MCF 10A (cell line): ENCODE measurements at regions not wholly inside any gene's neighbourhood (a gene's known extent, or its start where the extent isn't known, plus 50 kb on each side); places are given as distances from the start of the nearest gene placed in this dataset.

ENCODE experiments used
- BruUV-seq: library from RNA; stranded (reverse); fragments of 400-500 nt; replicated peaks from 2 replicates; lab custom pipeline; 2021; lab: Mats Ljungman, UMichigan
- CTCF ChIA-PET: fragments of 300-600 bp; sonication (Branson Sonifier 250); formaldehyde crosslinking; extraction: SDS; loops from one replicate; lab custom pipeline; 2021; ENCODE audit warnings: antibody characterized with exemption, inconsistent platforms; lab: Yijun Ruan, JAX
- POLR2A ChIA-PET: fragments of 300-600, 350-650 bp; sonication (Branson Sonifier 250); formaldehyde crosslinking; extraction: SDS; loops from one replicate; lab custom pipeline; 2020; ENCODE audit warnings: antibody characterized with exemption, inconsistent platforms; lab: Yijun Ruan, JAX
- DNase-seq: peaks from one replicate; pipeline ENCODE4 v3.0.0-alpha.2; 2018; ENCODE audit not compliant: unreplicated experiment
- H3K27ac Mint-ChIP-seq: one replicate; pipeline ENCODE4 v1.8.0; 2022; ENCODE audit warnings: mild to moderate bottlenecking, low read depth, mixed read lengths; ENCODE audit not compliant: unreplicated experiment
- H3K27me3 Mint-ChIP-seq: one replicate; pipeline ENCODE4 v1.8.0; 2022; ENCODE audit warnings: mixed read lengths; ENCODE audit not compliant: insufficient read depth, unreplicated experiment
- H3K36me3 Mint-ChIP-seq: one replicate; pipeline ENCODE4 v1.8.0; 2022; ENCODE audit warnings: mild to moderate bottlenecking, moderate library complexity, mixed read lengths; ENCODE audit not compliant: insufficient read depth, unreplicated experiment
- H3K4me1 Mint-ChIP-seq: one replicate; pipeline ENCODE4 v1.8.0; 2022; ENCODE audit warnings: mixed read lengths; ENCODE audit not compliant: insufficient read depth, unreplicated experiment
- H3K4me3 Mint-ChIP-seq: one replicate; pipeline ENCODE4 v1.8.0; 2022; ENCODE audit warnings: mild to moderate bottlenecking, moderate library complexity, mixed read lengths; ENCODE audit not compliant: unreplicated experiment
- H3K9me3 Mint-ChIP-seq: one replicate; pipeline ENCODE4 v1.8.0; 2022; ENCODE audit warnings: mixed read lengths; ENCODE audit not compliant: unreplicated experiment
- CTCF ChIP-seq: fragments of 200-600 bp; IDR thresholded peaks from one replicate; pipeline ENCODE4 v1.8.0; 2022; ENCODE audit warnings: antibody characterized with exemption, mild to moderate bottlenecking; ENCODE audit not compliant: unreplicated experiment
- intact Hi-C: fragments of 100-400 bp; cut with micrococcal nuclease; formaldehyde crosslinking; loops from 2 replicates; pipeline ENCODE4 v1.14.1; 2022

GRCh38 chr12:75683220-75683619 is 171.8 kb upstream of the KRR1 start:
- no peak overlapping the region for H3K27ac Mint-ChIP-seq
- H3K36me3 Mint-ChIP-seq = no peaks in the 10 kb centered on the region
- no TSS peak for BruUV-seq
- H3K9me3 Mint-ChIP-seq = no peaks in the 10 kb centered on the region
- DNase-seq = no peak
- TF ChIP-seq CTCF = no peak
- POLR2A ChIA-PET = no interaction called here
- CTCF ChIA-PET = no interaction called here
- H3K4me1 Mint-ChIP-seq = peaks cover 26% of the 10 kb centered on the region
- H3K27me3 Mint-ChIP-seq = no peaks in the 10 kb centered on the region
- no peak overlapping the region for H3K4me3 Mint-ChIP-seq
- intact Hi-C loops = no loop called here

GRCh38 chr12:75677522-75677921 is 166.1 kb upstream of the KRR1 start:
- H3K36me3 Mint-ChIP-seq = no peaks in the 10 kb centered on the region
- no peak for DNase-seq
- POLR2A ChIA-PET = interaction anchor here (0.7 to 1.2 kb wide), 2 partner anchors 18 to 20 kb away, joined by 3 read pairs; no protein-coding TSS in a partner anchor
- no peaks in the 10 kb centered on the region for H3K4me1 Mint-ChIP-seq
- no peak overlapping the region for H3K4me3 Mint-ChIP-seq
- intact Hi-C loops = no loop called here
- no peak overlapping the region for H3K27ac Mint-ChIP-seq
- H3K9me3 Mint-ChIP-seq = no peaks in the 10 kb centered on the region
- BruUV-seq = no TSS peak
- CTCF ChIA-PET = no interaction called here
- TF ChIP-seq CTCF = no peak
- H3K27me3 Mint-ChIP-seq = no peaks in the 10 kb centered on the region

GRCh38 chr12:75674393-75674792 is 163.0 kb upstream of the KRR1 start:
- H3K27ac Mint-ChIP-seq = no peak overlapping the region
- no peak for TF ChIP-seq CTCF
- H3K4me3 Mint-ChIP-seq = no peak overlapping the region

GRCh38 chr12:75672200-75672599 is 160.8 kb upstream of the KRR1 start:
- no peaks in the 10 kb centered on the region for H3K36me3 Mint-ChIP-seq
- TF ChIP-seq CTCF = no peak
- H3K27ac Mint-ChIP-seq = no peak overlapping the region
- no TSS peak for BruUV-seq
- no peaks in the 10 kb centered on the region for H3K27me3 Mint-ChIP-seq
- intact Hi-C loops = no loop called here
- H3K4me1 Mint-ChIP-seq = peaks cover 4% of the 10 kb centered on the region
- no peak overlapping the region for H3K4me3 Mint-ChIP-seq
- DNase-seq = no peak
- CTCF ChIA-PET = interaction anchor here (0.6 kb wide), 2 partner anchors 66 to 409 kb away, joined by 3 to 4 read pairs; no protein-coding TSS in a partner anchor
- POLR2A ChIA-PET = interaction anchor here (0.9 to 1.1 kb wide), 2 partner anchors 12 kb away, joined by 3 read pairs; no protein-coding TSS in a partner anchor
- H3K9me3 Mint-ChIP-seq = no peaks in the 10 kb centered on the region

More at GRCh38 chr12:75674393-75674792, 163.0 kb upstream of the KRR1 start:
- CTCF ChIA-PET = no interaction called here
- no peaks in the 10 kb centered on the region for H3K36me3 Mint-ChIP-seq
- H3K27me3 Mint-ChIP-seq = no peaks in the 10 kb centered on the region
- no TSS peak for BruUV-seq
- H3K9me3 Mint-ChIP-seq = no peaks in the 10 kb centered on the region
- POLR2A ChIA-PET = interaction anchor here (1.0 kb wide), 1 partner anchor 358 kb away, joined by 3 read pairs; the partner anchor contains the start of gene PHLDA1
- DNase-seq = no peak
- intact Hi-C loops = no loop called here
- H3K4me1 Mint-ChIP-seq = no peaks in the 10 kb centered on the region
